GM19395 (cell line): ENCODE measurements at regions not wholly inside any gene's neighbourhood (a gene's known extent, or its start where the extent isn't known, plus 50 kb on each side); places are given as distances from the start of the nearest gene placed in this dataset.
"Not testable (repeated sequence)": the region's sequence is repeated elsewhere in the genome, so short reads cannot be mapped to it uniquely, and the experiment has no call there.

Source experiments
- ATAC-seq: cut with Tn5 transposase; IDR thresholded peaks from one replicate; pipeline ENCODE4 v1.9.1; 2021; ENCODE audit warnings: mild to moderate bottlenecking, moderate library complexity; ENCODE audit not compliant: unreplicated experiment

GRCh38 chr13:27327633-27328032, 57.0 kb downstream of the RASL11A start:
- no peak for ATAC-seq

DNA sequence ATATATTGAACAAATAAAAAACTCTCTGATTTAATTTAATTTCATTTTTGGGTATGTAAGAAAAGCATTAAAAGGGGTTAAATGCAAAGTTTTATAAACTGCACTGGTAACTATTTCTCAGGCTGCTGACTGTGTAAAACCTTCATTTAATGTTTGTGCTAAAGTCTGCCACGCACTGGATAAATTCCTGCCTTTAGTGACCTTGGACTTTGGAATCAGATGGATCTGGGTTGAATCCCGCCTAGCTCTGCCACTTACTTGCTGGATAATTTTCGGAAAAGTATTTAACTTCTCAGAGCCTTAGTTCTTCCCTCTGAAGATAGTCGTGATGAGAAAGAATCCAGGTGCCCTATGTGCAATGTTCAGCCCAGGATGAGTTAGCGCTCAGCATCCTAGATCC, 58.6 kb downstream of the RASL11A start:
- ATAC-seq: no peak

DNA sequence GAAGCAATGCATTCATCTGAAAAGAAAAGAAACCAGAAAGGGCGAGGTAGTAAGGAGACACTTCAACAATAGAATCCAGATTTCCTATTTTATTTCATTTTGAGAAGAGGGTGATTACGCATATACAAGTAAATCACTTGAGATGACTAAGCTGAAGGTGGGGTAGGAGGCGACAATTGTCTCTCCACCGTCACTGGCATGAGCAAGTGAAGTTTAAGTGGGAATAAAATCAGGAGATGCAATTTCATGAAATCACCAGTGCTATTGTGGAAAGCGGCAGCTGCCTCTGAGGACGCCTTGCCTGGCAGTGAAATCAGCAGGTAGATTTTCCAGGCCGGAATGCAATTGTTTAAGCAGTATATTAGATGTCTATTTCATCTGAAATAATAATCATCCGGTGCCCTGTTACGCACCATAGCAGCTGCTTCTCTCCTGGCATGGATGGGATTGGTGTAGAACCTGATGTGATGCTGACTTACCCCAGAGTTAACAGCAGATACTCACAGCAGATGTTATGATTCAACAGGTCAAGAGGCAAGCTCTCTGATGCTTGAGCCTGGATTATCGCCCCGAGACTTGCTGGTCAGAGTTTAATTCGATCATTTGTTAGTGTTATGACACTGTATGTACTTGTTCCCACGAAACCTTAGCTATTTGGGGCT, 64.3 kb downstream of the RASL11A start:
- ATAC-seq: no peak

- ATAC-seq: no peak
These were observed 65.5 kb downstream of the RASL11A start for GRCh38 chr13:27336014-27336673.

GRCh38 chr13:27338207-27338606, 67.6 kb downstream of the RASL11A start:
- ATAC-seq: no peak

- ATAC-seq: no peak
These were observed 68.2 kb downstream of the RASL11A start for GRCh38 chr13:27338816-27339215.

GRCh38 chr13:27339299-27339698, 68.7 kb downstream of the RASL11A start:
- peak; percentile 60 for ATAC-seq

DNA sequence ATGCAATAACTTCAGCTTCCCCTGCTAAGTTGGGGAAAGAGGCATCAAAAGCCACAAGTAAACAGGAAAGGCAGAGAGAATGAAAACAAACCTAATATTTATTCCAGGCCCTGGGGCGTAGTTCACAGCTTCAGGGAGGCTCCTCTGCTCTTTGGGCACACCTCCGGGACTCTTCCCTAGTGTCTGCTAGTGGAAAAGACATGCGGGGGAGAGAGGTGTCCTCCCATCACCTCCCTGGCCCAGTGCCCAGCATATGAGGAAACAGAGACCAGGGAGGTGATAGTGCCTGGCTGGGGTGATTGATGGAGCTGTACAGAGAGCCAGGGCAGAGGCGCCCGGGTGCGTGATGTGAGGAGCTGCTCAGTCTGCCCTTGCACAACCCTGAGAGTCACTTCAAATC, 71.0 kb downstream of the RASL11A start:
- no peak for ATAC-seq

- no peak for ATAC-seq
These were observed 76.7 kb downstream of the RASL11A start for GRCh38 chr13:27347211-27347772.

DNA sequence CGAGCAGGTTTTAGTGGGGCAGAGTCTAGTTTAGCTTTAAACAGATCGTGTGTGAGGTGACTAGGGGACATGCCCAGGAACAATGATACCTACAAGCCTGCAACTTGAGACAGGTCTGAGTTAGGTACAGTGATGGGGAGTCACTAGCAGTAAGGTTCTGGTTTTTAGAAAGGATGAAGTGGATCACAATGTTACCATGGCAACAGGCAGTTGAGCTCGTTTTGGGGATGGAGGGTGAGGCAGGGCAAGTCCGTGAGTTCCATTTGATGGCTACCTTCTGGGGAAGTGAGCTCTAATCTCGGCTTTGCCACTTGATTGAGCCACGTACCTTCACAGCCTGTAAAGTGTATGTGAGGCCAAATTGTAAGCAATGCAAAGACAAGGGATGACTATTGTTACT, 76.0 kb upstream of the GTF3A start:
- ATAC-seq: no peak

DNA sequence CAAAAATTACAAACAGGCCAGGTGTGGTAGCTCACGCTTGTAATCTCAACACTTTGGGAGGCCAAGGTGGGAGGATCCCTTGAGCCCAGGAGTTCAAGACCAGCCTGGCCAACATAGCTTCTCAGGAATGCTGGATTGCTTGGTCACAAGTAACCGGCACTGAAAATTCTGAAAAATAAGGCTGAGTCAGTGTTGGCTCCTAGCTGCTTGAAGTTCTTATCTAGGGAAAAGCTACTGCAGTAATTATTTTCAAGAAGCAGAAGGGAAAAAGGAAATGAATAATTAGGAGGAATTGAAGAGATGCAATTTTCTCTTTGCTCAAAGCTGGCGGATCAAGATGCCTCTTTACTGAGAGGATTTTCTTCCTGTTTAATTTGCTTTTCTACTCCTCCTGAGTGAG, 75.0 kb upstream of the GTF3A start:
- ATAC-seq: no peak

DNA sequence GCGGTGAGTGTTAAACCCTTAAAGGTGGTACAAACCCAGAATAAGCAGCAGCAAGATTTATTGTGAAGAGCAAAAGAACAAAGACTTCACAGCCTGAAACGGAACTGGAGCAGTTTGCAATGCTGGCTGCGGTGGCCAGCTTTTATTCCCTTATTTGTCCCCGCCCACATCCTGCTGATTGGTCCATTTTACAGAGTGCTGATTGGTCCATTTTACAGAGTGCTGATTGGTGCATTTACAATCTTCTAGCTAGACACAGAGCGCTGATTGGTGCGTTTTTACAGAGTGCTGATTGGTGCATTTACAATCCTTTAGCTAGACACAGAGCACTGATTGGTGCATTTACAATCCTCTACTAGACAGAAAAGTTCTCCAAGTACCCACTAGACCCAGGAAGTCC, 73.6 kb upstream of the GTF3A start:
- not testable (repeated sequence) for ATAC-seq

DNA sequence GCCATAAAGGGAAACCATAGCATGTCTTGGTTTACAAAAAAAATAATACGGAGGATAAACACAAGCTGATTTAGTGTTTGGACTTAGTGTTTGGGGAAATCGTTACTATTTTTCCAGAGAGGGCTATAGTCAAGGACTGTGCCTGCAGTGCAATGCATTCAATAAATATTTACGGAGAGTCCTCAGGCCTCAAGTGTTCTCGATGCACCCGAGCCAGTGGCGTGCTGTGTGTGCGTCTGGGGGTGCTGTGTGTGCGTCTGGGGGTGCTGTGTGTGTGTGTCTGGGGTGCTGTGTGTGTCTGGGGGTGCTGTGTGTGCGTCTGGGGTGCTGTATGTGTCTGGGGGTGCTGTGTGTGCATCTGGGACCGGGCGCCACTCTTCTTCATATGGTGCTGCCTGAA, 71.7 kb upstream of the GTF3A start:
- ATAC-seq: peak; percentile 23

- ATAC-seq: peak; percentile 99
These were observed 71.2 kb upstream of the GTF3A start for GRCh38 chr13:27353166-27353583.

GRCh38 chr13:27353708-27354107, 70.7 kb upstream of the GTF3A start:
- ATAC-seq: no peak

DNA sequence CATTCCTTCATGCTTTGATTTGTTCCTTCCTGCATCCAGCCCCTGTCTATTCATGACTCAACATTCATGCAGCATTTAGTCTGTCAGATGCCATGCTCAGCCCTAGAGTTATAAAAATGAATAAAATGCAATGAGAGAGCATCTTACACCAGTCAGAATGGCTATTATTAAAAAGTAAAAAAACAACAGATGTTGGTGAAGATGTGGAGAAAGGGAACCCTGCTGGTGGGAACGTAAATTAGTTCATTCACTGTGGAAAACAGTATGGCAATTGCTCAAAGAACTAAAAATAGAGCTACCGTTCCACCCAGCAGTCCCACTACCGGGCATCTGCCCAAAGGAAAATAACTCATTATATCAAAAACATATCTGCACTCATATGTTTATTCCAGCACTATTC, 70.0 kb upstream of the GTF3A start:
- no peak for ATAC-seq

GRCh38 chr13:27355894-27356293, 68.5 kb upstream of the GTF3A start:
- no peak for ATAC-seq

DNA sequence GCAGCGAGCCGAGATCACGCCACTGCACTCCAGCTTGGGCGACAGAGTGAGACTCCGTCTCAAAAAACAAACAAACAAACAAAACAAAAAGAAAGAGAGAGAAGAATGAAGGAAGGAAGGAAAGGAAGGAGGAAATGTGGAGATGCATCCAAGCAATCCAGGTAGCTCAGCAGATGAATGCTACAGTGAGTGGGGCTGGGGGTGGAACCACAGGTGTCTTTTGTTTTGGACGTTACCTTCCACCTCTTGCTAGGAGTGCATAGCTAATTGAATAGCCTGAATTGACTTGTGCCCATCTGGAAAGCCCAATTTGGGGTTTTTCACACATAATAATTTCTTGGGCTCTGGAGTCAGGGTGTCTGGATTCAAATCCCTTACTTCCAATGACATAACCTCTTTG, 66.0 kb upstream of the GTF3A start:
- no peak for ATAC-seq

GRCh38 chr13:27359199-27359821, 65.1 kb upstream of the GTF3A start:
- ATAC-seq: peak; percentile 60

DNA sequence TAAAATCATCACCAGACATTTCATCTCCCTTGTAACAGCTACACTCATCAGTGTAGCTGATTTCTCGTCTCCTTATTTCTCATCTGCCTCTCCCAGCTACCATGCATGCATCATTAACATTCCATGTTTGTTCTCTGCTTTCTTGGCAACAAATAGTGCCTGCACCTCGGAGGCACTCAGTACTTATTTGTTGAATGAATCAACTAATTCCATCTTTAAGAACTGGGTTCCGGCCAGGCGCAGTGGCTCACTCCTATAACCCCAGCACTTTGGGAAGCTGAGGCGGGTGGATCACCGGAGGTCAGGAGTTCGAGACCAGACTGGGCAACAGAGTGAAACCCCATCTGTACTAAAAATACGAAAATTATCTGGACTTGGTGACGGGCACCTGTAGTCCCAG, 63.9 kb upstream of the GTF3A start:
- no peak for ATAC-seq

GRCh38 chr13:27362064-27362751, 62.2 kb upstream of the GTF3A start:
- ATAC-seq: peak; percentile 89
